Heart left ventricle (tissue), 16 donors: ENCODE measurements at regions not wholly inside any gene's neighbourhood (a gene's known extent, or its start where the extent isn't known, plus 50 kb on each side); places are given as distances from the start of the nearest gene placed in this dataset.
A peak's percentile ranks its signal among the peaks of the same experiment; 100 is the strongest.

Source experiments
- ATAC-seq, 4 donors: fragments of 200-7000 bp; cut with Tn5 transposase; one replicate each; pipeline ENCODE4 v1.9.1; 2020 to 2022; ENCODE audit warnings: moderate library complexity in 4 of 4, mild to moderate bottlenecking in 3 of 4, moderate number of reproducible peaks in 1 of 4
- DNase-seq, 5 donors: peaks; one replicate each; pipeline ENCODE4 v3.0.0-alpha.2; 2020
- H3K27ac ChIP-seq, 12 donors: fragments of 200-600 bp; sonication (generic) in 4 of 12; one replicate each; pipeline versions ENCODE4 v1.5.0 to v1.8.0; 2016 to 2022; ENCODE audit warnings: mild to moderate bottlenecking in 2 of 12
- H3K27me3 ChIP-seq, 9 donors: fragments of 200-600 bp; sonication (generic) in 2 of 9; one replicate each; pipeline versions ENCODE4 v1.5.1 to v1.8.0; 2016 to 2022; ENCODE audit warnings: mild to moderate bottlenecking in 3 of 9
- H3K36me3 ChIP-seq, 9 donors: fragments of 200-600 bp; sonication (generic) in 2 of 9; one replicate each; pipeline versions ENCODE4 v1.5.0 to v1.8.0; 2018 to 2022; ENCODE audit warnings: mild to moderate bottlenecking in 2 of 9
- H3K4me1 ChIP-seq, 12 donors: fragments of 200-600 bp; sonication (generic) in 4 of 12; one replicate each; pipeline versions ENCODE4 v1.5.0 to v1.8.0; 2016 to 2022; ENCODE audit warnings: mild to moderate bottlenecking in 3 of 12
- H3K4me3 ChIP-seq, 12 donors: fragments of 200-600 bp; sonication (generic) in 4 of 12; one replicate each; pipeline versions ENCODE4 v1.5.0 to v1.8.0; 2017 to 2022; ENCODE audit warnings: mild to moderate bottlenecking in 9 of 12, moderate library complexity in 4 of 12
- H3K9me3 ChIP-seq, 12 donors: fragments of 200-600 bp; sonication (generic) in 4 of 12; one replicate each; pipeline versions ENCODE4 v1.5.0 to v1.8.0; 2016 to 2022; ENCODE audit warnings: mild to moderate bottlenecking in 1 of 12
- CTCF ChIP-seq, 12 donors: fragments of 200-600 bp; sonication (generic) in 4 of 12; IDR thresholded peaks; one replicate each; pipeline versions ENCODE4 v1.5.0 to v1.8.0; 2018 to 2022; ENCODE audit warnings: antibody characterized with exemption in 12 of 12, mild to moderate bottlenecking in 5 of 12
- POLR2A ChIP-seq, 2 donors: fragments of 450-650 bp; IDR thresholded peaks; one replicate each; pipeline ENCODE4 v1.6.1; 2017; ENCODE audit warnings: antibody characterized with exemption in 2 of 2, mild to moderate bottlenecking in 2 of 2, moderate library complexity in 2 of 2
- WGBS, 4 donors: extraction: QIAGEN DNeasy Blood & Tissue Kit in 2 of 4; methylation state at CpG; one replicate each; pipeline versions ENCODE4 v1.1.5 to v1.1.7; 2013 to 2018; 5-methylcytosine and 5-hydroxymethylcytosine counted together
- intact Hi-C, 10 donors: fragments of 100-400 bp; cut with DNase I; formaldehyde crosslinking; loops; one replicate each; pipeline versions ENCODE4 v1.11.1 to v1.14.2; 2022
- donor health status: ischemic (EF 13 %, LVEDD 7.1; RV severe dilation, severe dysfunction).
- donor health status: healthy with polysubstance abuse.
- donor health status: DM: no; HTN: yes; CAD: no.
- donor health status: DM: no; HTN: no; CAD: no.
- donor health status: ischemic (EF 25% LVEDD 6.9; RV normal size, moderate dysfunction).
- donor health status: ischemic (EF 25% LVEDD 5.7; RV mildly dilated, moderate dysfunction).
- donor health status: healthy.
- donor health status: DM: yes; HTN: yes; CAD: no.
- donor health status: ischemic (EF 35%, LVEDD 5.7; RV mildly dilated, moderate dysfunction).
- donor health status: nonischemic (EF 11% LVEDD 7.7; RV severe dilation, severe dysfunction).
- donor health status: DM: yes; HTN: yes; CAD: no.
- donor health status: PGD.
- donor health status: ischemic (EF 29% LVEDD 5.4; RV normal size, mild dysfunction).
- donor health status: nonischemic (EF 23%, LVEDD 6.1; RV moderate dilation, normal function).

GRCh38 chr3:193896419-193896818, 239.5 kb upstream of the HES1 start:
- ATAC-seq: no peak

GRCh38 chr3:193897288-193897687, 238.7 kb upstream of the HES1 start:
- Histone ChIP-seq H3K4me1 (peaks cover 0 to 26% (median 4%) of the 10 kb centered on the region in 12 donors), H3K4me3 (peak overlapping the region in 2 of 12 donors; percentile 15 to 16), H3K36me3 (no peaks in the 10 kb centered on the region), H3K9me3 (peaks cover 0 to 5% (median 0%) of the 10 kb centered on the region in 12 donors), H3K27me3 (no peaks in the 10 kb centered on the region), H3K27ac (peak overlapping the region in 4 of 12 donors; percentile 2 to 34 (median 20))
- DNase-seq (peak in 4 of 5 donors; percentile 43 to 79 (median 55)), ATAC-seq (peak in 3 of 4 donors; percentile 55 to 85 (median 74))
- TF ChIP-seq POLR2A (IDR thresholded peaks at IDR 0.05) (no peak), CTCF (IDR thresholded peaks at IDR 0.05) (no peak)
- intact Hi-C loops: loop anchor here in 1 of 10 donors (5.0 kb wide), 1 partner anchor 95 kb away; no protein-coding TSS in a partner anchor
- WGBS, 4 donors: 62 to 84% (median 78%) methylated on average over 10 of the region's 10 CpGs

More at GRCh38 chr3:193896419-193896818, 239.5 kb upstream of the HES1 start:
- intact Hi-C loops: loop anchor here in 1 of 10 donors (5.0 kb wide), 1 partner anchor 94 kb away; no protein-coding TSS in a partner anchor
- Histone ChIP-seq H3K4me1 (peaks cover 0 to 26% (median 4%) of the 10 kb centered on the region in 12 donors), H3K27ac (peak overlapping the region in 1 of 12 donors; percentile 36), H3K36me3 (no peaks in the 10 kb centered on the region), H3K27me3 (no peaks in the 10 kb centered on the region), H3K9me3 (peaks cover 0 to 5% (median 0%) of the 10 kb centered on the region in 12 donors), H3K4me3 (no peak overlapping the region)
- TF ChIP-seq CTCF (IDR thresholded peaks at IDR 0.05): no peak
- no peak for TF ChIP-seq POLR2A (IDR thresholded peaks at IDR 0.05)
- no peak for DNase-seq
- WGBS, 4 donors: 85 to 96% (median 89%) methylated on average over 7 of the region's 7 CpGs

GRCh38 chr3:193897731-193898180, 238.2 kb upstream of the HES1 start:
- Histone ChIP-seq H3K4me1 (peaks cover 0 to 26% (median 4%) of the 10 kb centered on the region in 12 donors), H3K36me3 (no peaks in the 10 kb centered on the region), H3K9me3 (peaks cover 0 to 5% (median 0%) of the 10 kb centered on the region in 12 donors), H3K27ac (peak overlapping the region in 4 of 12 donors; percentile 2 to 34 (median 20)), H3K4me3 (peak overlapping the region in 2 of 12 donors; percentile 15 to 16), H3K27me3 (no peaks in the 10 kb centered on the region)
- TF ChIP-seq CTCF (IDR thresholded peaks at IDR 0.05) (no peak), POLR2A (IDR thresholded peaks at IDR 0.05) (no peak)
- WGBS, 4 donors: 71 to 78% (median 76%) methylated on average over 10 of the region's 10 CpGs
- ATAC-seq (peak in 2 of 4 donors; percentile 7 to 12), DNase-seq (no peak)
- intact Hi-C loops: loop anchor here in 1 of 10 donors (5.0 kb wide), 1 partner anchor 95 kb away; no protein-coding TSS in a partner anchor

- intact Hi-C loops: loop anchor here in 1 of 10 donors (5.0 kb wide), 1 partner anchor 97 kb away; no protein-coding TSS in a partner anchor
- WGBS, 4 donors: 91 to 95% (median 93%) methylated on average over 1 of the region's 1 CpG
These were observed 236.9 kb upstream of the HES1 start for GRCh38 chr3:193899001-193899400.

More at GRCh38 chr3:193899001-193899400, 236.9 kb upstream of the HES1 start:
- no peaks in the 10 kb centered on the region for H3K27me3 ChIP-seq
- peaks cover 0 to 5% (median 0%) of the 10 kb centered on the region in 12 donors for H3K9me3 ChIP-seq
- DNase-seq (no peak), ATAC-seq (no peak)
- no peak overlapping the region for H3K4me3 ChIP-seq
- peaks cover 0 to 20% (median 3%) of the 10 kb centered on the region in 12 donors for H3K4me1 ChIP-seq
- TF ChIP-seq POLR2A (IDR thresholded peaks at IDR 0.05) (no peak), CTCF (IDR thresholded peaks at IDR 0.05) (no peak)
- no peak overlapping the region for H3K27ac ChIP-seq
- no peaks in the 10 kb centered on the region for H3K36me3 ChIP-seq
